GM19328 (cell line): ENCODE measurements at regions not wholly inside any gene's neighbourhood (a gene's known extent, or its start where the extent isn't known, plus 50 kb on each side); places are given as distances from the start of the nearest gene placed in this dataset.

ENCODE experiments used
- ATAC-seq: cut with Tn5 transposase; IDR thresholded peaks from one replicate; pipeline ENCODE4 v1.9.1; 2021; ENCODE audit warnings: mild to moderate bottlenecking, moderate library complexity; ENCODE audit not compliant: unreplicated experiment

DNA sequence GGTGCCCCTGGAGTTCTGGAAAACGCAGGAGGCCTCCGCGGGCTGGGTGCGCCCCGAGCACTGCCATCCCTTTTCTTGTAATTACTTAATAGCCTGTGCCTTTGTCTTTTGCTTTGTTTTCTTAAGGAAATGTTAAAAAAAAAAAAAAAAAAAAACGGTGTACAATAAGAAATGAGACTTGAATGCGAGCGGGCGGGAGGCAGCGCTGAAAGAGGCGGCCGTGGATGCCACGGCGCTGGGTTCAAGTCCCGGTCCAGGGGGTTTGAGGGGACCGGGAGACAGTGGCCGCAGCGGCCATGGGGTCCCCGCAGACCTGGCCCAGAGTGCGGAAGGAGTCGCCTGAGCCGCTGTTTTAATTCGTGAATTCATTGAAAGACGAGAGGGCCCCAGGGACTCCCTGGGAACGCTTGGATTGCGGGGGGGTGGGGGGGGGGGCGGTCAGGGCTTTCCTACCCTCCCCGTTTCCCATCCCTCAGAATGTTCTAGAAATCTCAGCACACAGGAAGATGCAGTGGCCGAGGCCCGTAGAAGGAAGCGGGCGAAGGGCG is 349.2 kb upstream of the ARGLU1 start:
- no peak for ATAC-seq

GRCh38 chr13:106916329-106916976 is 348.5 kb upstream of the ARGLU1 start:
- ATAC-seq = no peak

- no peak for ATAC-seq
These were observed 347.2 kb upstream of the ARGLU1 start for GRCh38 chr13:106915146-106915545.

DNA sequence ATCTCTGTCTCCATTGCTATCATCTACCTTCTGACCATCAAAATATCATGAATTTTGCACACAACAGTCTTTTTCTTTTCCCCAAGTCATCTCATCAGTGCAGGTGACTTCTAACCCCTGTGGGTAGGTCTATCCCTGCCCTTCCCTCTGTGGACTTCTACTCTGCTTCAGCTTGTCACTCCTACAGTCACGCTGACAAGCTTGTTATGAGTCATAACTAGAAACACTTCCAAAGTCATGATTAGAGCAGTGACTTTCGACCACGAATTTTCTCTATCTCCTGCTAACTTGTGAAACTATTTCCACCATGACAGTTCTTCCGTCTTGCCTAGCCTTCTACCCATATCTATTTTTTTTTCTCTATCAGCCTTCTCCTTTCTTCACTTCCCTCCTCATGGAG is 343.7 kb upstream of the ARGLU1 start:
- ATAC-seq = no peak

GRCh38 chr13:106911020-106911419 is 343.1 kb upstream of the ARGLU1 start:
- no peak for ATAC-seq

- ATAC-seq = no peak
These were observed 338.6 kb upstream of the ARGLU1 start for GRCh38 chr13:106906426-106906996.

DNA sequence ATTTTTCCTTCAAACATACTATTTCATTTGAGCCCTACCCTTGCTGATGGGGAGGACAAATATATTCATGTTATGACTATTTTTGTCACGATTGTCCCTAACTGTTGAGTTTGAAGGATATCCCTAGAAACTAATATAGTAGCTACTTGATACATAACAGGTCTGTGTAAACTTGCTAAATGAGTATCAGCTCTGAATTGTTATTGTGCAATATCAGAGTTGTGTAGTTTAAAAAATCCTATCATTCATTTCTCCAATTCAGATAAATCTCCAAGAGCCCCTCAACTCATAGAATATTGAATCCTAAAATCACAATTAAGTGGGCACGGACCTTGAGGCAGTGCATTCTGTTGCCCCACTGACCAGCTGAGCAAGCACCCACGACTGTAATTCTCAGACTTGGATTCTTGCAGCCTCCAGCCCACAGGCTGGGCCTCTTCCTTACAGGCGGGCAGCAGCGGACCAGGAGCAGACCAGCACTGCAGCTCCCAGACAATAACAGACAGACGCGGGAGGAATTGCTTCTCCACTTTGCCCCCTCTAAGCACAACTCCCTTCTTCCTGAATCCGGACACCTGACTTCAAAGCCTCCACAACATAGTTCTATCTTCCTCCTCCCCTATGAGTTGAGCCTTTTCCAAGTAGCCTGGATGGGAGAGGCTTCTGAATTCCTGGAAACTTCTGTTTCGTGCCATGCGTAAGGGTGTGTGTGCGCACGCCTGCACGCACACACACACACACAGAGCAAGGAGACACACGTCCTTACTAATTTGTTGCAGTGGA is 337.6 kb upstream of the ARGLU1 start:
- ATAC-seq = no peak

- no peak for ATAC-seq
These were observed 331.5 kb upstream of the ARGLU1 start for GRCh38 chr13:106899442-106899841.

GRCh38 chr13:106898231-106898630 is 330.3 kb upstream of the ARGLU1 start:
- no peak for ATAC-seq

DNA sequence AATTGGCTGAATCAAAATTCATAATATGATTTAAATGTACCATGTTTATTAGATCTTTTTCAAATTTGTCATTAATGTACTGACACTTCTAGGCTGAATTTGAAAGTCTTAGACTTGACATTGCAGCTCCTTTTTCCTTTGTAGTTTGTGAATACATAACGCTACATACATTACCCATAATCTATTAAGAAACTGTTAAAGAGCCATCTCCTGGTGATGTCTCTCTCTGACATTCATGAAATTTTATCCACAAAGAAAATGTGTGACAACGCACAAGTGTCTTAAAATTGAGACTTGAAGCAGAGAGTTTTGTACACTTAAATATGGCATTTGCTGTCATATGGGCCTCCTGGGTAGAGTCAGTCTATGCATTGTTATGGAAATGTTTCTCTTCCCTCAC is 320.2 kb upstream of the ARGLU1 start:
- ATAC-seq = no peak

- ATAC-seq = no peak
These were observed 319.7 kb upstream of the ARGLU1 start for GRCh38 chr13:106887686-106888085.

GRCh38 chr13:106883976-106884375 is 316.0 kb upstream of the ARGLU1 start:
- no peak for ATAC-seq

DNA sequence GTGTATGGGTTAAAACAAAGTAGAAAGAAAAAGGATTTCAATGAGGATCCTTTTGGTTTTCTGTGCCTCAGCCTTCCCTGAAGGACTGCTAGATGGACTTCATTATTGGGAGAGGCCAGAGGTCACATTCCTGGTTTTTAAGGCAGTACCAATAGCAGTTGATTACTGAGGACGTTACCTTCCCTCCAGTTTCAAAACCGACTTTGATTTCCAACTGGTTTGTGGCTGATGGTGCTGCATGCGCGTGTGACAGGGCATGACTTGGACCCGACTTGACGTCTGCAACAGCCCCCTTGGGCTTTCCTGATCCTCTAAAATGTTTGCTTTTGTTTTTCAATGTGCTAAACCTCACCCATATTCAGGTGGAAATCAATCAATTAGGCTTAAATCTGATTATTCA is 314.3 kb upstream of the ARGLU1 start:
- no peak for ATAC-seq

GRCh38 chr13:106879806-106880205 is 311.9 kb upstream of the ARGLU1 start:
- ATAC-seq = no peak

DNA sequence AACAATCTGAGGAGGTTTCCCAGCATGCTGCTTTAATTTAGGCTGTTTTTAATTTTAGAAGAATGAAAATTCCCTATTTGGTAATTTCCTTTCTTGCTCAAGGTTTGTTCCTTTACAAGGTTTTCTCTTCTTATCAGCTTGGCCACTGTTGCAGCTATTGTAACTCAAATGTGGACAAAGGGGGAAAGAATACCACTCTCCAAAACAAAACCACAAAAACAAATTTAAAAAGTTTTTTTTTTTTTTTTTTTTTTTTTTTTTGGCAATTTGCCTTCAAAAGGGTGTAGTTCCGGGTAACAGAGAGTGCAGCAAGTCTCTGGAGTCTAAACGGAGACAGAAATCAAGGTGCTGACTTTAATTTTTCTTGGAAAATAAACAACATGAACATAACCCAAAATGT is 306.4 kb upstream of the ARGLU1 start:
- ATAC-seq = no peak

DNA sequence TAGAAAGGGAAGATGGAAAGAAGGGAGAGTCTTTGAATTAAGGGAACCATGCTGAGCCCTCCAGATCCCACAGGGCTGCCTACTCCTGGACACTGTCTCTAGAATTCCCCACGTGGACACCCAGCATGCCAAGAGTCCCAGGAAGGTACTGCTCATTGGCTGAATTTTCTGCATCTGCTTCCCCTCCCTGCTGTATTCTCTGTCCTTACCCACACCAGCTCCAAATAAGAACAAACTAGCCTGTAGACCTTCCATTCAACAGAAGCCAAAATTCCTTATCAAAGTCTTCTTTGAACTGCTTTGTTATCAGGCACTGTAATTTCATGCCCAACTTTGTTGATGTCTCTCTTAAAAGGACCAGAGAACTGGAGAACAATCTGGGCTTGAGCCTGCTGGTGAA is 305.9 kb upstream of the ARGLU1 start:
- no peak for ATAC-seq

DNA sequence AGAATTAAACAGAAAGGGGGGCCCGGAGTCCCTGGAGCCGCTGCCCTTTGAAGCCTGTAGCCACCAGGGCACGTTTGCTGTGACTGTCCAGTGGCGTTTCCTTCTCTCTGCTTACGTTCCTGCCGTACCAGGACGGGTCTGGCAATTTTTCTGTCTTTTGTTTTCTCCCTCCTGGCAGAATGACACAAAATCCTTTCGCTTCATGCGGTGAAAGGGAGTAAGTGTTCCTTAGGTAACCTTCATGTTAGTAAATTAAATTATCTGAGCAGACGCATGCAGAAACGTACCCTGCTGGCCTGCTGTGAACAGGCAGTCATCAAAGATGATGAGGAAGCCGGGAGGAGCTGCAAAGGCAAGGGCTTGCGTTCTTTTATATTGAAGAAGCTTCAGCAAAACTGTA is 299.3 kb upstream of the ARGLU1 start:
- ATAC-seq = no peak

- no peak for ATAC-seq
These were observed 297.9 kb upstream of the ARGLU1 start for GRCh38 chr13:106865716-106866440.

DNA sequence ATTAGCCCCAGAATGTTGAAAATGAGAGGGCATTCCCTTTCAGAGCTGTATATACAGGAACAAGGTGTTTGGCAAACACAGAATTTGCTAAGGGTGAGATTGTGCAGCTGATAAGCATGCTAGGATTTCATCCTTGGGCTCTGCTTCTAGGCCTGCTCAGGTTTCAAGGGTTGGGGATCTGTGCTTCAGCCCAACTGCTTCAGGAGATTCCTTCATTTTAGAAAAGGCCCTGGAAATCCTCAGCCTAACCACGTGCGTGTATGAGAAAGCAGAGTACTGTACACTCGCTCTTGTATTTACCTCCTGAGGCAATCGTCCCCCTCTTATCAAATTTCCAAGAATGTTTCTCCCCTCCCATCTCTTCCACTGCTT is 291.6 kb upstream of the ARGLU1 start:
- no peak for ATAC-seq

DNA sequence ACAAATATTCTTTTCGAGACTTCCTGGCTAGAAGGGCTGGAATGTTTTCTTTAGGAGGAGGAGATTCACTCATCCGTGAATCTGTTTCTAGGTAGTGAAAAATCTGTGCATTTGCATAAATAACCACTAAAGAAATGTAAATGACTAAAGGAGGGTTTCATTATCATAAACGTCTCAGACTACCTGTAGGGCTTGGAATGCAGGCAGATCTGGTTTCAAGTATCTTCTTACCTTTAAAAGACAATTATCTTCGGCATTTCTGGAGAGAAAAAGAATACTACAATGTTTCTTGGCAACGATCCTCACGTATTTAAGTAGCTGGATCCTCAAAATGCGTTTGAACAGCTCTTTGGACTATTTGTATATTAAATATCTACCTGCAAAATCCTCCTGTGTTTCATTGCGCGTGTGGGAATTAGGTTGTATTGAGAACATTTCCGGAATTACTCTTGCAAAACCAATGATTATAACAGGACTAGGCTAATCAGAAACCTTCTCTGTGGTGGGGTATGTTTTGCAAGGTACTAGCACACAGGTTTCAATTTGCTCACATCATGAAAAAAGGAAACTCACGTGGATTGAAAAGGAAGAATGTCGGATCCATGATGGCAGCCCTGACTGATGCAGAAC is 291.1 kb upstream of the ARGLU1 start:
- no peak for ATAC-seq

- ATAC-seq = no peak
These were observed 284.5 kb upstream of the ARGLU1 start for GRCh38 chr13:106852436-106852835.
